ENCODE measurements at regions not wholly inside any gene's neighbourhood (a gene's known extent, or its start where the extent isn't known, plus 50 kb on each side); places are given as distances from the start of the nearest gene placed in this dataset.

GRCh38 chr10:128744811-128745305, 618.6 kb upstream of the MKI67 start:
- no peak for DNase-seq (ENCODE audit: low read depth)
- H3K4me3 ChIP-seq (ENCODE audit: low read depth, low read length): no peak overlapping the region
- TF ChIP-seq CTCF (conservative IDR thresholded peaks at IDR 0.05; ENCODE audit: low read depth, low read length): no peak

- DNase-seq (ENCODE audit: low read depth): no peak
- TF ChIP-seq CTCF (conservative IDR thresholded peaks at IDR 0.05; ENCODE audit: low read depth, low read length): no peak
- H3K4me3 ChIP-seq (ENCODE audit: low read depth, low read length): no peak overlapping the region
Observed at GRCh38 chr10:128747582-128748346, 621.5 kb upstream of the MKI67 start.

GRCh38 chr10:128751284-128751683, 625.1 kb upstream of the MKI67 start:
- DNase-seq (ENCODE audit: low read depth): no peak
- TF ChIP-seq CTCF (conservative IDR thresholded peaks at IDR 0.05; ENCODE audit: low read depth, low read length): no peak
- no peak overlapping the region for H3K4me3 ChIP-seq (ENCODE audit: low read depth, low read length)

GRCh38 chr10:128751851-128752250, 625.6 kb upstream of the MKI67 start:
- no peak overlapping the region for H3K4me3 ChIP-seq (ENCODE audit: low read depth, low read length)
- TF ChIP-seq CTCF (conservative IDR thresholded peaks at IDR 0.05; ENCODE audit: low read depth, low read length): no peak

GRCh38 chr10:128759174-128759573, 633.0 kb upstream of the MKI67 start:
- no peak for TF ChIP-seq CTCF (conservative IDR thresholded peaks at IDR 0.05; ENCODE audit: low read depth, low read length)
- no peak for DNase-seq (ENCODE audit: low read depth)
- no peak overlapping the region for H3K4me3 ChIP-seq (ENCODE audit: low read depth, low read length)

More at GRCh38 chr10:128751851-128752250, 625.6 kb upstream of the MKI67 start:
- no peak for DNase-seq (ENCODE audit: low read depth)

- H3K4me3 ChIP-seq (ENCODE audit: low read depth, low read length): no peak overlapping the region
- DNase-seq (ENCODE audit: low read depth): no peak
- TF ChIP-seq CTCF (conservative IDR thresholded peaks at IDR 0.05; ENCODE audit: low read depth, low read length): no peak
Observed at GRCh38 chr10:128763588-128763987, 637.4 kb upstream of the MKI67 start.

GRCh38 chr10:128764190-128764589, 638.0 kb upstream of the MKI67 start:
- no peak for TF ChIP-seq CTCF (conservative IDR thresholded peaks at IDR 0.05; ENCODE audit: low read depth, low read length)
- no peak overlapping the region for H3K4me3 ChIP-seq (ENCODE audit: low read depth, low read length)
- DNase-seq (ENCODE audit: low read depth): no peak
